ENCODE measurements at regions not wholly inside any gene's neighbourhood (a gene's known extent, or its start where the extent isn't known, plus 50 kb on each side); places are given as distances from the start of the nearest gene placed in this dataset.
"Not testable (repeated sequence)": the region's sequence is repeated elsewhere in the genome, so short reads cannot be mapped to it uniquely, and the experiment has no call there.

DNA sequence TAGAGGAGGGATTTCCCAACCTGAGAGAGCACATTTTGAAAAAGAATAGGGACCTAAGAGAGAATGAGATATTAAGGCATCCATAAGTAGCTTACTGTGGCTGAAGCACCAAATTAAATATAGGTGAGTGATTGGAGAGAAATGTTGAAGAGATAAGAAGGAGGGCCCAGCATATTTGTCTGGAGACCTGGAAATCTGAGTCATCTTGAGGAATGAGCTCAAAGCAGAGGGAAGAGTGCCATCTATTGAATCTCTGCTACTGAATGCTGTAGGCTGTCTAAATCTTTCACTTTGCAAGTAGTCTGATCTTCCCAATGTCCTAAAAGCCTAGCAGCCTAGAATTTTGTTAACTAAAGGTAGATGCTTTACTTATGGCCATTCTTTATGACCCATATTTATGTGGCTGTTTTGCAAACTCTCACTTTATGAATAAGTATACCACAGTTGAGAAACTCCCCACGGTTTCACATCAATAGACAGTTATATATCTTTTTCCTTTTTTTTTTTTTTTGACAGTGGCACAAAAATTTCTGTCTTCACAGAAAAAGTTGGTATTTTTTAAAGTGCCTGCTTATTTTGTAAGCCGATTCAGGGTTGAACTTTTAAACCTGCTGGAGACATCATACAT, 2093.5 kb downstream of the LRRC4C start:
- Histone ChIP-seq H3K9me3 (no peaks in the 10 kb centered on the region), H3K4me3 (no peak overlapping the region), H3K36me3 (replicated peaks) (no peaks in the 10 kb centered on the region), H3K27me3 (ENCODE audit: low read depth) (no peaks in the 10 kb centered on the region), H3K4me1 (no peaks in the 10 kb centered on the region)
- DNase-seq (ENCODE audit: low spot score in 2 of 2) = no peak
- in situ Hi-C loops (cut with MboI; ENCODE audit: low sequenced_read_pairs) = no loop called here

DNA sequence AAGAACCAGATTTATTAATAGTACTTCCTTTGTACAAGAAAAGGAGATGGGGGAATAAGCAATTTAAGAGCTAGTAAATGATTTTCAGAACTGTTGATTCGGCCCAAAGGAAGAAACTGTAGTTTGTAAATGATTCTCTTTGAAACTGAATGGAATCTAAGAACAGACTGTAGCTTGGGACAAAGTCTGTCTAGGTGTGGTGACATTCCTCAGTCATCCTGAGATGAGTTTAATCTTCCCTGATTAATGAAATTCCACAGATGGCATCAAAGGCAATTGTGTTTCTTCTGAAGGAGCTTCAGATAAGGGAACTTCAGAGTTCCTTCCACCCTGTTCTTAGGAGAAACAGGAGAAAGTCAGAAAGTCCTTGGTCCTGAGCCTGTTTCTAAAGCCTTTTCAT, 2095.9 kb downstream of the LRRC4C start:
- in situ Hi-C loops (cut with MboI; ENCODE audit: low sequenced_read_pairs) = no loop called here
- H3K4me1 ChIP-seq = no peaks in the 10 kb centered on the region
- H3K9me3 ChIP-seq = no peaks in the 10 kb centered on the region
- no peaks in the 10 kb centered on the region for H3K36me3 ChIP-seq (replicated peaks)
- H3K27me3 ChIP-seq (ENCODE audit: low read depth) = no peaks in the 10 kb centered on the region
- no peak for DNase-seq (ENCODE audit: low spot score in 2 of 2)
- no peak overlapping the region for H3K4me3 ChIP-seq

DNA sequence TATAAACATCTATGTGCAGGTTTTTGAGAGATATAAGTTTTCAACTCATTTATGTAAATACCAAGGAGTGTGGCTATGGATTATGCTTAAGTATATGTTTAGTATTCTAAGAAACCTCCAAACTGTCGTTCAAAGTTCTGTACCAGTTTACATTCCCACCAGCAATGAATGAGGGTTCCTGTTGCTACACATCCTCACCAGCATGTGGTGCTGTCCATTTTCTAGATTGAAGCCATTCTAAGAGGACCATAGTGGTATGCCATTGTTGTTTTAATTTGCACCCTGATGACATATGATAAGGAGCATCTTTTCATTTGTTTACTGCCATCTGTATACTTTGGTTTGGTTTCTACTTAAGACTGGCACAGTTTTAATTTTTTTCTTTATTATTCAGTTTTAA, 2097.9 kb downstream of the LRRC4C start:
- no peak overlapping the region for H3K4me3 ChIP-seq
- no peak for DNase-seq (ENCODE audit: low spot score in 2 of 2)
- H3K4me1 ChIP-seq = no peaks in the 10 kb centered on the region
- in situ Hi-C loops (cut with MboI; ENCODE audit: low sequenced_read_pairs) = no loop called here
- H3K27me3 ChIP-seq (ENCODE audit: low read depth) = no peaks in the 10 kb centered on the region
- no peaks in the 10 kb centered on the region for H3K9me3 ChIP-seq
- H3K36me3 ChIP-seq (replicated peaks) = no peaks in the 10 kb centered on the region

DNA sequence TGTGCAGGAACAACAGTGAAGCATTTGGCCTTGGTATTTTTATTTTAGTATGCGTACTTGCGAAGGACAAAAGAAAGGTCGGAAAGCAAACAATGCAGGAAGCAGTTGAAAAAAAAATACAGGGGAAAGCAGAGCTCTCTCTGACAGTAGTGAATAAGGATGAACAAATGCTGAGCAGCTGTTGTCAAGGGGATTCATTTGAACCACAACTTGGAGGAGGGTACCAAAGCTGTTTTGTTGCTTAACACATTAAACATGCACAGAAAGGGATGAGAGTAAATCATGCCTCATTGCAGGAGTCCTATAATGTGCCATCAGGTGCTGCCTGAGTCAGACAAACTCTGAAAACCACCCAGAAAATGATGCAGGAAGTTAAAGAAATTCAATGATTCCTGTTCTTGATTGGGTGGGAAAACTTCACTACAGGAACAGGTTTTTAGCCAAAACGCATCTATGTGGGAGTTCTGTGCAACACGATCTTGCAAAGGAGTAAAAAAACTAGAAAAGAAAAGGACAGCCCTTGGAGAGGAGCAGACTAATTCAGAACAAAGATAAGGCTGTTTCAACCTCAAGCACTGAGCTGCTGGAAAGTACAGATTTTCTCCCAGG, 2113.5 kb downstream of the LRRC4C start:
- DNase-seq (ENCODE audit: low spot score in 2 of 2) = no peak
- Histone ChIP-seq H3K9me3 (no peaks in the 10 kb centered on the region), H3K36me3 (replicated peaks) (no peaks in the 10 kb centered on the region), H3K4me1 (no peaks in the 10 kb centered on the region), H3K4me3 (no peak overlapping the region), H3K27me3 (ENCODE audit: low read depth) (no peaks in the 10 kb centered on the region)
- in situ Hi-C loops (cut with MboI; ENCODE audit: low sequenced_read_pairs) = no loop called here

DNA sequence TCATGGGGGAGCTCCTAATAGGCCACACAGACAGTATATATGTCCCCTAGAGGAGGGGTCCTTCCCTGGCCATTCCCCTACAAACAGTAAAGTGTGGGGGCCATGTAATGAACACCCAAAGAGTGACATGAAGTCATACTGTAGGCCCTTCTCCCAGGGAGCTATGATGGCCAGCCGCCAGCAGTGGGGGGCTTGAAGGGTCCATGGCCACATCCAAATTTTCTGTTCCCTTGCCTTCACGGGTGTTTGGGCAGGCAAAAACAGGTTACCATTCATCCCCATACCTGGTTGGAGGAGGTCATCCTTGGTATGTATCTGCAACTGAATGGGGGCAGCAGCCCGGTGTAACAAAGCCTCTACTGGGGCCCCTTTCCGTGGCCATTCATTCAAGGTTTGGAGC, 2118.0 kb downstream of the LRRC4C start:
- in situ Hi-C loops (cut with MboI; ENCODE audit: low sequenced_read_pairs) = no loop called here
- Histone ChIP-seq H3K4me3 (no peak overlapping the region), H3K36me3 (replicated peaks) (no peaks in the 10 kb centered on the region), H3K4me1 (no peaks in the 10 kb centered on the region), H3K27me3 (ENCODE audit: low read depth) (no peaks in the 10 kb centered on the region), H3K9me3 (no peaks in the 10 kb centered on the region; the same call in 1 of the 2 replicates)
- DNase-seq (ENCODE audit: low spot score in 2 of 2) = no peak

DNA sequence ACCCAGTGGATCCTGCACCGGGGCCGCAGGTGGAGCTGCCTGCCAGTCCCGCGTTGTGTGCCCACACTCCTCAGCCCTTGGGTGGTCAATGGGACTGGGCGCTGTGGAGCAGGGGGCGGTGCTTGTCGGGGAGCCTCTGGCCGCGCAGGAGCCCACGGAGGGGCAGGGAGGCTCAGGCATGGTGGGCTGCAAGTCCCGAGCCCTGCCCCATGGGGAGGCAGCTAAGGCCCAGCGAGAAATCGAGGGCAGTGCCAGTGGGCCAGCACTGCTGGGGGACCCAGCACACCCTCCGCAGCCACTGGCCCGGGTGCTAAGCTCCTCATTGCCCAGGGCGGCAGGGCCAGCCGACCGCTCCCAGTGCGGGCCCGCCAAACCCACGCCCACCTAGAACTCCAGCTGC, 2126.4 kb downstream of the LRRC4C start:
- H3K36me3 ChIP-seq (replicated peaks); H3K4me1 ChIP-seq; H3K9me3 ChIP-seq; DNase-seq (ENCODE audit: low spot score in 2 of 2); in situ Hi-C loops (cut with MboI; ENCODE audit: low sequenced_read_pairs); H3K4me3 ChIP-seq; H3K27me3 ChIP-seq (ENCODE audit: low read depth): not testable (repeated sequence)

DNA sequence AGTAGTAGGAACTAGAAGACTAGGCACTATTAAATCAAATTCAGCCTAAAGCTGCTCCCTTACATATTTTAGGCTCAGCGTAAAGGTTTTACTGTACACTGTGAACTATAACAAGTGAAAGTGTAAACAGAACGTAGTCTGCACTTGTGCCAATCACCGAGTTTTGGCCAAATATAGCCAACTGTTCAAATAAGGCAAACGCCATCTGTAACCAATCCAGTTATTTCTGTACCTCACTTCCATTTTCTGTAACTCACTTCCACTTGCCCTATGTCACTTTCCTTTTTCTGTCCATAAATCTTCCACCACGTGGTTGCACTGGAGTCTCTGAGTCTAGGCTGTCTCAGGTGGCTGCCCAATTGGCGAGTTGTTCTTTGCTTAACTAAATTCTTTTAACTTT, 2132.2 kb downstream of the LRRC4C start:
- in situ Hi-C loops (cut with MboI; ENCODE audit: low sequenced_read_pairs) = no loop called here

DNA sequence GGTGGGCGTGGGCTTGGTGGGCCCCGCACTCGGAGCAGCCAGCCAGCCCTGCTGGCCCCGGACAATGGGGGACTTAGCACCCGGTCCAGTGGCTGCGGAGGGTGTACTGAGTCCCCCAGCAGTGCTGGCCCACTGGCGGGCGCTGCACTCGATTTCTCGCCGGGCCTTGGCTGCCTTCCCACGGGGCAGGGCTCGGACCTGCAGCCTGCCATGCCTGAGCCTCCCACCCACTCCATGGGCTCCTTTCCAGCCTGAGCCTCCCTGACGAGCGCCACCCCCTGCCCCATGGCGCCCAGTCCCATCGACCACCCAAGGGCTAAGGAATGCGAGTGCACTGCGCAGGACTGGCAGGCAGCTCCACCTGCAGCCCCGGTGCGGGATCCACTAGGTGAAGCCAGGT, 2147.6 kb downstream of the LRRC4C start:
- DNase-seq (ENCODE audit: low spot score in 2 of 2); H3K4me3 ChIP-seq; H3K9me3 ChIP-seq; H3K27me3 ChIP-seq (ENCODE audit: low read depth); in situ Hi-C loops (cut with MboI; ENCODE audit: low sequenced_read_pairs); H3K4me1 ChIP-seq; H3K36me3 ChIP-seq (replicated peaks): not testable (repeated sequence)

More for the DNA sequence above, 2132.2 kb downstream of the LRRC4C start:
- no peak overlapping the region for H3K4me3 ChIP-seq
- no peaks in the 10 kb centered on the region for H3K27me3 ChIP-seq (ENCODE audit: low read depth)
- no peaks in the 10 kb centered on the region for H3K4me1 ChIP-seq
- no peak for DNase-seq (ENCODE audit: low spot score in 2 of 2)
- no peaks in the 10 kb centered on the region for H3K36me3 ChIP-seq (replicated peaks)
- H3K9me3 ChIP-seq = no peaks in the 10 kb centered on the region

DNA sequence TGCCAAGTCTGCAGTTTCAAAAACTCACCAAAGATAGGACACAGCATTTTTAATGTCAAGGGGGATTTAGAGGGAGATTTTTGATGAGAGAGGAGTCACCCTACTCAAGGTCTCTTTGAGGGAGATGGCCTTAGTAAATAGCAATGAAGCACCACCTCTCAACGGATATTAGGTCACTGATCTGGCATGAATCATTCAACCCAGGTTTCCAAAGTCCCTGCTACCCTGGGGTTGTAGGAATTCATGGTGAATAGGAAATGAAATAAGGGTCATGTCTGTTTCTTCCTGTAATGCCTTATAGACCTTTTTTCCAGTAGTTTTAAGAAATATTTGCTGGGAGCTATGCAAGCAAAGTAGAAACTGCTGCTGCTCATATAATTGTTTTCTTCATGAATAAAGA, 2154.9 kb downstream of the LRRC4C start:
- in situ Hi-C loops (cut with MboI; ENCODE audit: low sequenced_read_pairs) = no loop called here
- Histone ChIP-seq H3K4me3 (no peak overlapping the region), H3K9me3 (no peaks in the 10 kb centered on the region), H3K36me3 (replicated peaks) (no peaks in the 10 kb centered on the region), H3K4me1 (no peaks in the 10 kb centered on the region), H3K27me3 (ENCODE audit: low read depth) (no peaks in the 10 kb centered on the region)
- DNase-seq (ENCODE audit: low spot score in 2 of 2) = no peak

DNA sequence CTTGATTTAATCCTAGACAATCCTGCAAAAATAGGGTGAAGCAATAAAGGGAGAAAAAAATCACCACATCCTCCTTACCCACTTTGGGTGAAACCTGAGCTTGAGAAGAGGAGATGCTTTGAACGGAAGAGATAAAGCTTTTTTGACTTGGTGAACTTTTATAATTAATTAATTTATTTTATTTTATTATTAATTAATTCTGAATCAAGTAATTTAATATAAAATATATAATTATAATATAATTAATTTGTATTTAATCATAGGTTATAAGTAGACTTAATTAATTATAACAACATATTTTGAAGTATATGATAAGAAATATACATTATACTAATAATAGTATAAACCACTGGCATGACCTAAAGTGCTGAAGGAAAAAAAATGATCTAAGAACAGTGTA, 2164.8 kb downstream of the LRRC4C start:
- in situ Hi-C loops (cut with MboI; ENCODE audit: low sequenced_read_pairs) = no loop called here
- DNase-seq (ENCODE audit: low spot score in 2 of 2) = no peak

DNA sequence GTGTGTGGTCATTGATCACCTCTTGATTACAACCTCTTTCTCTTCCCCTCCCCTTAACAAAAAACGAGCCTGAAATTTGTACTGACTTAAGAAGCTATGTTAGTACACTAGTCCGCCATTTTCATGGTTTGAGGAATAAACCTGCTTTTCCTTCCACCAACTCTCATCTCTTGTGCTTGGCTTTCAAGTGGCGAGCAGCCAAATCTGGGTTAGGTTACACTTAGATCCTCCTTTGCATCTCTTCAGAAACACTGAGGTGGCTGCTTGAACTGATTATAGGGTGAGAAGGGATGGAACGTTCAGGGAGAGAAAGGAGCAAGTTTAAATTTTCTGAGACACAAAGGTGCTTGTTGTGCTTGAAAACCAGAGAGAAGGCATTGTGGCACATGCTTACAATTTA, 2171.4 kb downstream of the LRRC4C start:
- Histone ChIP-seq H3K27me3 (ENCODE audit: low read depth) (no peaks in the 10 kb centered on the region), H3K9me3 (no peaks in the 10 kb centered on the region; the same call in 1 of the 2 replicates), H3K36me3 (replicated peaks) (no peaks in the 10 kb centered on the region), H3K4me3 (no peak overlapping the region), H3K4me1 (no peaks in the 10 kb centered on the region)
- DNase-seq (ENCODE audit: low spot score in 2 of 2) = no peak
- in situ Hi-C loops (cut with MboI; ENCODE audit: low sequenced_read_pairs) = no loop called here

More for the DNA sequence above, 2164.8 kb downstream of the LRRC4C start:
- no peak overlapping the region for H3K4me3 ChIP-seq
- H3K9me3 ChIP-seq = no peaks in the 10 kb centered on the region; the same call in 1 of the 2 replicates
- no peaks in the 10 kb centered on the region for H3K4me1 ChIP-seq
- H3K27me3 ChIP-seq (ENCODE audit: low read depth) = no peaks in the 10 kb centered on the region
- H3K36me3 ChIP-seq (replicated peaks) = no peaks in the 10 kb centered on the region

DNA sequence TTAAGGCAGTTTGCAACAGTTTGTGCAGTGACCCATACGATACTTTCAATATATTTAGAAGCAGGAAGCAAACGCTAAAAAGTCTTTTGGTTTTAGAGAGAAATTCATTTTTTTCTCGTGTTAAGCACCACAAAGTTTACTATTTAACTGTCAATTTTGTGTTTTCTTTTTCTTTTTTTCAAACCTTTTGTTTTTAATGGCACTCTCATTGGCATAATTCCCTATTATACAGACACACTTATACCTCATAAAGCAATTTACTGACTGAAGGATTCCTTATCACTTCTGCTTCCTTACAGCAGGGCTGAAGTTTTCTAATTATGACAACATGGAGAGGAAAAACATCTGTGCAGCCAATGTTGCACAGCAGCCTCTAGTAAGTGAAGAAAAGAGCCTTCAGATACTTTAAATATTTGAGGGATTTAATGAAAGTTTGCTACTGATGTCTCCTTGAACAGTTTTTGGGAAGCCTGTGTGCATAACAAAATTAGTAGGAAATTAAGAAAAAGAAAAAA, 2191.2 kb downstream of the LRRC4C start:
- Histone ChIP-seq H3K4me1 (no peaks in the 10 kb centered on the region), H3K9me3 (no peaks in the 10 kb centered on the region), H3K4me3 (no peak overlapping the region), H3K36me3 (replicated peaks) (no peaks in the 10 kb centered on the region), H3K27me3 (ENCODE audit: low read depth) (no peaks in the 10 kb centered on the region)
- in situ Hi-C loops (cut with MboI; ENCODE audit: low sequenced_read_pairs) = no loop called here
- DNase-seq (ENCODE audit: low spot score in 2 of 2) = no peak

DNA sequence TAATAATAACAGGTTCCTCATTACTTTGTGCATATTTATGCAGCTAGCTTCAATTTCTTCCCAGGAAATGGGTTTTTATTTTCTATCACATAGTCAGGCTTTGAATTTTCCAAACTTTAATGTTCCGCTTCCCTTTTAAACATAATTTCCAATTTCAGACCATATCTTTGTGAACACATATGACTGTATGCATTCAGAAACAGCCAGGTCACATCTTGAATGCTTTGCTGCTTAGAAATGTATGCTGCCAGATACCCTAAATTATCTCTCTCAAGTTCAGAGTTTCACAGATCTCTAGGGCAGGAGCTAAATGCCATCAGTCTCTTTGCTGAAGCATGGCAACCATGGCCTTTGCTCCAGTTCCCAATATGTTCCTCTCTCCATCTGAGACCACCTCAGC, 2203.8 kb downstream of the LRRC4C start:
- no peaks in the 10 kb centered on the region for H3K9me3 ChIP-seq
- in situ Hi-C loops (cut with MboI; ENCODE audit: low sequenced_read_pairs) = no loop called here
- no peak overlapping the region for H3K4me3 ChIP-seq
- H3K4me1 ChIP-seq = no peaks in the 10 kb centered on the region
- H3K27me3 ChIP-seq (ENCODE audit: low read depth) = no peaks in the 10 kb centered on the region
- DNase-seq (ENCODE audit: low spot score in 2 of 2) = no peak
- no peaks in the 10 kb centered on the region for H3K36me3 ChIP-seq (replicated peaks)

DNA sequence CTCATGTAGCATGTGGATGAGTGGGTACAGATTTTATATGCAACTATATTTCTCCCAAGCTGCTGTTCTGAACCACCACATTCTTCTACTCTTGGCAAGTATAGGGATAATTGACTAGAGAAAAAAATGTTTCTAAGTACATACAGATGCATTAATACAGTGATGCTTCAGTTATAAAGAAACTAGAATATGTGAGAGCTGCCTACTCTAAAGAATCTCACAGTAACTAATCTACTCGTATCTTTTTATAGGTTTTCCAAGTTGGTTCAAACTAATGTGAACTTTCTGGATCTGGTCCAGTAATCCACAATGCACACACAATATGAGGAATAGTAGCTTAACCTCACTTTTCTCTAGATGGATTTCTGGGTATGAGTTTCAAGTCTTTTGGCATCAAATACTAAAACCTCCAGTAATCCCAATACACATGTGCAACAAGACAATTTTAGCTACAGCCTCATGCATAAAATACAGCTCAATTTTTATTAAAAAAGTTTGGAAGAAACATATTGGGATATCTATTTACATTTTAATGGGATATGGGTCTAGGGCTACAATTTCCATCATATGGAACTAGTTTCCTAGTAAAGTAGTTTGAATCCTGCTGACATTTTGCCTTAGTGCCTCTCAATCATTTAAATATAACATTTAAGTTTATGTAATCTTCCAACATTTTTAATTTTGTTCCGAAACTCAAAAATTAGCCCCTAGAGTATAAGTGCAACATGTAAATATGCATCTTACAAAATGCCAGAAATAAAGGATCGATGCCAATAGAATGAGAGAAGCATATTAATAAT, 2209.7 kb downstream of the LRRC4C start:
- no peaks in the 10 kb centered on the region for H3K36me3 ChIP-seq (replicated peaks)

More for the DNA sequence above, 2209.7 kb downstream of the LRRC4C start:
- no peaks in the 10 kb centered on the region for H3K4me1 ChIP-seq
- H3K4me3 ChIP-seq = no peak overlapping the region
- DNase-seq (ENCODE audit: low spot score in 2 of 2) = no peak
- H3K27me3 ChIP-seq (ENCODE audit: low read depth) = no peaks in the 10 kb centered on the region
- H3K9me3 ChIP-seq = no peaks in the 10 kb centered on the region
- in situ Hi-C loops (cut with MboI; ENCODE audit: low sequenced_read_pairs) = no loop called here

Measured in HAP-1 (cell line).